Peyer's patch (tissue), 4 donors: ENCODE measurements at regions not wholly inside any gene's neighbourhood (a gene's known extent, or its start where the extent isn't known, plus 50 kb on each side); places are given as distances from the start of the nearest gene placed in this dataset.

ENCODE experiments used
- DNase-seq, 3 donors: peaks; one replicate each; pipeline ENCODE4 v3.0.0-alpha.2; 2017 to 2019
- H3K27ac ChIP-seq, 4 donors: fragments of 200-600 bp; sonication (generic); one replicate each; pipeline ENCODE4 v1.5.1; 2016 to 2019
- H3K27me3 ChIP-seq, 2 donors: fragments of 200-600 bp; sonication (generic); one replicate each; pipeline ENCODE4 v1.5.1; 2019
- H3K36me3 ChIP-seq, 3 donors: fragments of 200-600 bp; sonication (generic); one replicate each; pipeline ENCODE4 v1.5.1; 2016 to 2019
- H3K4me1 ChIP-seq, 4 donors: fragments of 200-600 bp; sonication (generic); one replicate each; pipeline ENCODE4 v1.5.1; 2016 to 2019
- H3K4me3 ChIP-seq, 4 donors: fragments of 200-600 bp; sonication (generic); 1 replicate in 3 of 4; 2 replicates in 1 of 4; pipeline ENCODE4 v1.5.1; 2016 to 2019; ENCODE audit warnings: mild to moderate bottlenecking in 1 of 4
- H3K9me3 ChIP-seq, 4 donors: fragments of 200-600 bp; sonication (generic); one replicate each; pipeline ENCODE4 v1.5.1; 2016 to 2019; ENCODE audit warnings: mild to moderate bottlenecking in 1 of 4
- POLR2A ChIP-seq, 2 donors: fragments of 450-650 bp; IDR thresholded peaks; one replicate each; pipeline ENCODE4 v1.5.1; 2017; ENCODE audit warnings: antibody characterized with exemption in 2 of 2, mild to moderate bottlenecking in 2 of 2, moderate library complexity in 2 of 2
- TF ChIP-seq, protein P1 (sequence below), 6 experiments: fragments of 450-650 bp in 4 of 6; fragments of 200-600 bp in 2 of 6; sonication (generic) in 1 of 6; IDR thresholded peaks; one replicate each; pipeline ENCODE4 v1.5.1; 2017 to 2019; ENCODE audit warnings: antibody characterized with exemption in 6 of 6, mild to moderate bottlenecking in 3 of 6, moderate library complexity in 1 of 6

DNA sequence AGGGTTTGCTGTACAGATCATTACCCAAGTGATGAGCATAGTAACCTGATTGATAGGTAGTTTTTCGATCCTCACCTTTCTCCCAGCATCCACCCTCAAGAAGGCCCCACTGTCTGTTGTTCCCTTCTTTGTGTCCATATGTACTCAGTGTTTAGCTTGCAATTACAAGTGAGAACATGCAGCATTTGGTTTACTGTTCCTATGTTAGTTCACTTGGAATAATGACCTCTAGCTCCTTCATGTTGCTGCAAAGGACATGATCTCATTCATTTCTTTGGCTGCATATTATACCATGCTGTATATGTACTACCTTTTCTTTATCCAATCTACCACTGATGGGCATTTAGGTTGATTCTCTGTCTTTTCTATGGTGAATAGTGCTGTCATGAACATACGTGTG, 181.6 kb upstream of the FOXG1 start:
- Histone ChIP-seq H3K27me3 (no peaks in the 10 kb centered on the region), H3K9me3 (no peaks in the 10 kb centered on the region), H3K4me3 (no peak overlapping the region), H3K36me3 (no peaks in the 10 kb centered on the region), H3K4me1 (no peaks in the 10 kb centered on the region), H3K27ac (no peak overlapping the region)
- no peak for DNase-seq
- TF ChIP-seq, protein P1, sequence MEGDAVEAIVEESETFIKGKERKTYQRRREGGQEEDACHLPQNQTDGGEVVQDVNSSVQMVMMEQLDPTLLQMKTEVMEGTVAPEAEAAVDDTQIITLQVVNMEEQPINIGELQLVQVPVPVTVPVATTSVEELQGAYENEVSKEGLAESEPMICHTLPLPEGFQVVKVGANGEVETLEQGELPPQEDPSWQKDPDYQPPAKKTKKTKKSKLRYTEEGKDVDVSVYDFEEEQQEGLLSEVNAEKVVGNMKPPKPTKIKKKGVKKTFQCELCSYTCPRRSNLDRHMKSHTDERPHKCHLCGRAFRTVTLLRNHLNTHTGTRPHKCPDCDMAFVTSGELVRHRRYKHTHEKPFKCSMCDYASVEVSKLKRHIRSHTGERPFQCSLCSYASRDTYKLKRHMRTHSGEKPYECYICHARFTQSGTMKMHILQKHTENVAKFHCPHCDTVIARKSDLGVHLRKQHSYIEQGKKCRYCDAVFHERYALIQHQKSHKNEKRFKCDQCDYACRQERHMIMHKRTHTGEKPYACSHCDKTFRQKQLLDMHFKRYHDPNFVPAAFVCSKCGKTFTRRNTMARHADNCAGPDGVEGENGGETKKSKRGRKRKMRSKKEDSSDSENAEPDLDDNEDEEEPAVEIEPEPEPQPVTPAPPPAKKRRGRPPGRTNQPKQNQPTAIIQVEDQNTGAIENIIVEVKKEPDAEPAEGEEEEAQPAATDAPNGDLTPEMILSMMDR (IDR thresholded peaks at IDR 0.05) = no peak
- no peak for TF ChIP-seq POLR2A (IDR thresholded peaks at IDR 0.05)

DNA sequence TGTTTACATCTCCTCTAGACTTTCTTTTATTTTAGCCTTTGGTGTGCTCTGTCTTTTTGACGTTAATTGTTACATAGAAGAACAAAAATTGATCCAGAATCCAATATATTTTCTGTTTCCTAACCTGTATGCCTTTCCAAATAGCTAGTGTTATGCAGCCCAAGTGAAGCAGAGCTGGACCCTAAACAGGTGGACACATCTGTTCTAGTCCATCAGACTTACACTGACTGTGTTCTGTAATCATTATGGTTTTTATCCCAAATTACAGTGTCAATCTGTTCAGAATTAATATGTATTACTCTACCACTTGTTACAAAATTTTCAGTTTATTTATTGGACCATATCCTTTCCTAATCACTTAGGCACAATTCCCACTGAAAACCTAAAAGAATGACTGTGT, 176.8 kb upstream of the FOXG1 start:
- Histone ChIP-seq H3K4me3 (no peak overlapping the region), H3K9me3 (no peaks in the 10 kb centered on the region), H3K27me3 (no peaks in the 10 kb centered on the region), H3K36me3 (no peaks in the 10 kb centered on the region), H3K4me1 (no peaks in the 10 kb centered on the region), H3K27ac (no peak overlapping the region)
- no peak for DNase-seq
- TF ChIP-seq, protein P1 (IDR thresholded peaks at IDR 0.05) = no peak
- no peak for TF ChIP-seq POLR2A (IDR thresholded peaks at IDR 0.05)

DNA sequence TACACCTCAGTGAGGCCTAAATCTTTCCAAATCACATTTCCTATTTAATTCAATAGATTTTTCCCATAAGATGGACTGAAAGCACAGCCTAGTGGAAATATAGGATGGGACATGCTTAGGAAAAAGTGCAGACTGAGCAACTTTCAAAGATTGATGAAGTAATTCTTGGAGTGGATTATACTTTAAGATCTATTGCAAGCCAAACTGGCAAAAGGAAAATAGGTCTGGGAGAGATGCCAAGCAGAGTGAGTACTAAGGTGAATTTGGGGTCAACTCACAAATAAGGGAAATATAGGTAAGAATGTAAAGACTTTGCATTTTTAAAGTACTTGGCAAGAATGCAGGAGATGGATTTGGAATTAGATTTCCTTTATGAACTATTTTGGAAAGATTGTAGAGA, 170.2 kb upstream of the FOXG1 start:
- Histone ChIP-seq H3K9me3 (no peaks in the 10 kb centered on the region), H3K4me1 (no peaks in the 10 kb centered on the region), H3K27me3 (no peaks in the 10 kb centered on the region), H3K36me3 (no peaks in the 10 kb centered on the region), H3K27ac (no peak overlapping the region), H3K4me3 (no peak overlapping the region)
- no peak for DNase-seq
- no peak for TF ChIP-seq POLR2A (IDR thresholded peaks at IDR 0.05)
- TF ChIP-seq, protein P1 (IDR thresholded peaks at IDR 0.05) = no peak

DNA sequence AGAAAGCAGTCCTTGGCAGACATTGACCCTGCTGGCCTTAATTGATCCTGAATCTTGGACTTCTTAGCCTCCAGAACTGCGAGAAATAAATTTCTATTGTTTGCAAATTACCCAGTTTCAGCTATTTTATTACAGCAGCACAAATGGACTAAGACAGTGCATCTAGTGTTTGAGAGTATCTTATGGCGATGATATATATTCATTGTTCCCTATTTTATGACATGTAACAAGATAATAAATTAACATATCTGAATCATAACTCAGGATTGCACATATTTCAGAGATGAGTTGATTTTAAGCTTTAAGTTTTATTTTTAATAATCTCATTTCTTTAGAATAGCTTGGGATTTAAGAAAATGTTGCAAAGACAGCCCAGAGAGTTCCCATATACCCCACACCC, 167.4 kb upstream of the FOXG1 start:
- no peaks in the 10 kb centered on the region for H3K36me3 ChIP-seq

DNA sequence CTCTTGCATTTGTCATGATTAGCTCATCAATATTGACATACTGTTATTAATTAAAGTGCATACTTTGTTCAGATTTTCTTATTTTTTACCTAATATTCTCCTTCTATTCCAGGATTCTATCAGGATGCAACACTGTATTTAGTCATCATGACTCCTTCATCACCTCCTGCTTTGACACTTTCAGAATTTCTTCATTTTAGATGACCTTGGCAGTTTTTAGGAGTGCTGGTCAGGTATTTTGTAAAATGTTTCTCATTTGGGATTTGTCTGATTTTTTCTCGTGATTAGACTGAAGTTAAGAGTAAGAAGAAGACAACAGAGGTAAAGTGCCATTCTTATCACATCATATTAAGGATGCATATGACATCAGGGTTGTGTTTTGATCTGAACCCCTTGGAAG, 167.0 kb upstream of the FOXG1 start:
- Histone ChIP-seq H3K4me3 (no peak overlapping the region), H3K27ac (no peak overlapping the region), H3K27me3 (no peaks in the 10 kb centered on the region), H3K36me3 (no peaks in the 10 kb centered on the region), H3K4me1 (no peaks in the 10 kb centered on the region), H3K9me3 (no peaks in the 10 kb centered on the region)
- TF ChIP-seq POLR2A (IDR thresholded peaks at IDR 0.05) = no peak
- TF ChIP-seq, protein P1 (IDR thresholded peaks at IDR 0.05) = no peak
- DNase-seq = no peak

More for the DNA sequence above, 167.4 kb upstream of the FOXG1 start:
- DNase-seq = no peak
- no peak overlapping the region for H3K27ac ChIP-seq
- TF ChIP-seq, protein P1 (IDR thresholded peaks at IDR 0.05) = no peak
- no peak for TF ChIP-seq POLR2A (IDR thresholded peaks at IDR 0.05)
- H3K27me3 ChIP-seq = no peaks in the 10 kb centered on the region
- H3K9me3 ChIP-seq = no peaks in the 10 kb centered on the region
- H3K4me3 ChIP-seq = no peak overlapping the region
- no peaks in the 10 kb centered on the region for H3K4me1 ChIP-seq

DNA sequence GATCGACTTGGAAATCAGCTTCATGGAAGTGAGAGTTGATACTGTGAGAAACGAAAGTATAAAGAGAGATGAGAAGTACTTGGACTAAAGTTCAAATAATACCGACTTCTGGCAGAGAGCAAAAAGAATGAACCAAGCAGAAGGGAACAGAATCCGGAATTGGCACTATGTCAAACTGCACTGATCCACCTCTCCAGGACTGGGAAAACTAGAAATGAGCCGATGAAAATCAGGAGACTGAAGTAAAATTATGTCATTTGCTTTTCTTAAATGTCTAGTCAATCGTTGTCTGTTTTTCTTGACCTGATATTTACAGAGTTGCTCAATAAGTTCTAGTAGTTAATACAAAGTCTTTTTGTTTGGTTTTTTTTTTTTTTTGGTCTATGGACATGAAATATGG, 163.0 kb upstream of the FOXG1 start:
- no peaks in the 10 kb centered on the region for H3K4me1 ChIP-seq
- H3K4me3 ChIP-seq = no peak overlapping the region
- H3K9me3 ChIP-seq = no peaks in the 10 kb centered on the region
- no peaks in the 10 kb centered on the region for H3K36me3 ChIP-seq
- no peak overlapping the region for H3K27ac ChIP-seq
- TF ChIP-seq POLR2A (IDR thresholded peaks at IDR 0.05) = no peak
- TF ChIP-seq, protein P1 (IDR thresholded peaks at IDR 0.05) = no peak
- no peak for DNase-seq
- no peaks in the 10 kb centered on the region for H3K27me3 ChIP-seq
